Fibroblast of peridontal ligament (primary cell): ENCODE measurements at regions not wholly inside any gene's neighbourhood (a gene's known extent, or its start where the extent isn't known, plus 50 kb on each side); places are given as distances from the start of the nearest gene placed in this dataset.

Experiments used
- DNase-seq: peaks from one replicate; pipeline ENCODE4 v3.0.0-alpha.2; 2010; ENCODE audit errors: extremely low read depth

- no peak for DNase-seq
These were observed 98.7 kb upstream of the SLC4A4 start for GRCh38 chr4:71240094-71240493.

GRCh38 chr4:71241501-71242288, 97.1 kb upstream of the SLC4A4 start:
- DNase-seq = peak; percentile 26

GRCh38 chr4:71243091-71243833, 95.6 kb upstream of the SLC4A4 start:
- DNase-seq = no peak

- no peak for DNase-seq
These were observed 91.1 kb upstream of the SLC4A4 start for GRCh38 chr4:71247706-71248105.

GRCh38 chr4:71251261-71251660, 87.6 kb upstream of the SLC4A4 start:
- DNase-seq = peak; percentile 76

GRCh38 chr4:71253545-71253944, 85.3 kb upstream of the SLC4A4 start:
- peak; percentile 26 for DNase-seq

- DNase-seq = peak; percentile 62
These were observed 84.3 kb upstream of the SLC4A4 start for GRCh38 chr4:71254451-71255012.

GRCh38 chr4:71255976-71256375, 82.8 kb upstream of the SLC4A4 start:
- DNase-seq = no peak

GRCh38 chr4:71257761-71258160, 81.1 kb upstream of the SLC4A4 start:
- no peak for DNase-seq

GRCh38 chr4:71258323-71258722, 80.5 kb upstream of the SLC4A4 start:
- DNase-seq = no peak

GRCh38 chr4:71259280-71259679, 79.5 kb upstream of the SLC4A4 start:
- no peak for DNase-seq

- peak; percentile 25 for DNase-seq
These were observed 78.9 kb upstream of the SLC4A4 start for GRCh38 chr4:71259911-71260331.

- DNase-seq = peak; percentile 61
These were observed 78.3 kb upstream of the SLC4A4 start for GRCh38 chr4:71260544-71260943.

- DNase-seq = no peak
These were observed 77.8 kb upstream of the SLC4A4 start for GRCh38 chr4:71261001-71261400.

- peak; percentile 53 for DNase-seq
These were observed 77.1 kb upstream of the SLC4A4 start for GRCh38 chr4:71261633-71262121.

- DNase-seq = peak; percentile 82
These were observed 76.7 kb upstream of the SLC4A4 start for GRCh38 chr4:71262161-71262560.

GRCh38 chr4:71266090-71266794, 72.6 kb upstream of the SLC4A4 start:
- DNase-seq = peak; percentile 89

- DNase-seq = no peak
These were observed 71.6 kb upstream of the SLC4A4 start for GRCh38 chr4:71267244-71267643.

- DNase-seq = peak; percentile 56
These were observed 70.7 kb upstream of the SLC4A4 start for GRCh38 chr4:71268166-71268565.

- no peak for DNase-seq
These were observed 69.6 kb upstream of the SLC4A4 start for GRCh38 chr4:71269233-71269632.

- DNase-seq = peak; percentile 49
These were observed 67.9 kb upstream of the SLC4A4 start for GRCh38 chr4:71270901-71271300.

- no peak for DNase-seq
These were observed 65.8 kb upstream of the SLC4A4 start for GRCh38 chr4:71272976-71273375.
